PC-3 (cell line): ENCODE measurements at regions not wholly inside any gene's neighbourhood (a gene's known extent, or its start where the extent isn't known, plus 50 kb on each side); places are given as distances from the start of the nearest gene placed in this dataset.

Experiments used
- CTCF ChIP-seq: fragments of 300-600 bp; sonication (generic); conservative IDR thresholded peaks from 2 replicates; pipeline ENCODE4 v1.5.1; 2017; ENCODE audit warnings: antibody characterized with exemption, low read depth, mild to moderate bottlenecking, low read length
- EZH2 ChIP-seq: fragments of 300-600 bp; sonication (generic); IDR thresholded peaks from one replicate; pipeline ENCODE4 v1.6.1; 2017; ENCODE audit warnings: antibody characterized with exemption, mild to moderate bottlenecking, low read length; ENCODE audit not compliant: unreplicated experiment

GRCh38 chr1:190608282-190608681, 130.6 kb upstream of the BRINP3 start:
- TF ChIP-seq CTCF (no peak), EZH2 (no peak)
